Lung (tissue), 11 donors: ENCODE measurements at regions not wholly inside any gene's neighbourhood (a gene's known extent, or its start where the extent isn't known, plus 50 kb on each side); places are given as distances from the start of the nearest gene placed in this dataset.

Experiments
- ATAC-seq: fragments of 200-7000 bp; cut with Tn5 transposase; one replicate; pipeline ENCODE4 v1.9.1; 2020; ENCODE audit warnings: moderate number of reproducible peaks; ENCODE audit not compliant: insufficient read depth, low FRiP score
- DNase-seq, 3 donors: peaks; one replicate each; pipeline ENCODE4 v3.0.0-alpha.2; 2013 to 2017
- H3K27ac ChIP-seq, 2 donors: one replicate each; pipeline ENCODE4 v1.5.1; 2013; ENCODE audit warnings: mild to moderate bottlenecking in 2 of 2, moderate library complexity in 2 of 2, control low read depth in 1 of 2, inconsistent platforms in 1 of 2, low read depth in 1 of 2, low read length in 1 of 2
- H3K27me3 ChIP-seq, 3 donors: one replicate each; pipeline ENCODE4 v1.5.1; 2013; ENCODE audit warnings: low read length in 2 of 3; ENCODE audit not compliant: control insufficient read depth in 3 of 3, insufficient read depth in 3 of 3
- H3K36me3 ChIP-seq, 4 donors: one replicate each; pipeline ENCODE4 v1.5.1; 2013; ENCODE audit warnings: low read length in 4 of 4, mild to moderate bottlenecking in 1 of 4, moderate library complexity in 1 of 4; ENCODE audit not compliant: control insufficient read depth in 4 of 4, insufficient read depth in 4 of 4
- H3K4me1 ChIP-seq, 5 donors: one replicate each; pipeline ENCODE4 v1.5.1; 2013; ENCODE audit warnings: low read length in 5 of 5, mild to moderate bottlenecking in 2 of 5, moderate library complexity in 1 of 5; ENCODE audit not compliant: control insufficient read depth in 5 of 5, insufficient read depth in 5 of 5
- H3K4me3 ChIP-seq: one replicate; pipeline ENCODE4 v1.5.1; 2013; ENCODE audit warnings: mild to moderate bottlenecking, control low read depth, moderate library complexity
- H3K9ac ChIP-seq, 2 donors: one replicate each; pipeline ENCODE4 v1.5.1; 2013; ENCODE audit warnings: low read length in 2 of 2, control low read depth in 1 of 2; ENCODE audit not compliant: insufficient read depth in 1 of 2
- H3K9me3 ChIP-seq, 4 donors: one replicate each; pipeline ENCODE4 v1.5.1; 2013; ENCODE audit warnings: low read length in 3 of 4, mild to moderate bottlenecking in 1 of 4, moderate library complexity in 1 of 4; ENCODE audit not compliant: control insufficient read depth in 4 of 4, insufficient read depth in 3 of 4
- WGBS, 2 donors: extraction: QIAGEN DNeasy Blood & Tissue Kit; methylation state at CpG; one replicate each; pipeline ENCODE4 v1.1.7; 2013; 5-methylcytosine and 5-hydroxymethylcytosine counted together
- TF ChIP-seq, protein P1 (sequence below): IDR thresholded peaks from 2 replicates; pipeline ENCODE4 v1.5.1; 2012; ENCODE audit warnings: mild to moderate bottlenecking; ENCODE audit errors: control extremely low read depth, extremely low read depth
- donor health status: control.
- donor health status: control.
- donor health status: Bipolar disorder and iron deficiency.
- donor health status: healthy.
- donor health status: DM: yes; HTN: yes; CAD: no.

DNA sequence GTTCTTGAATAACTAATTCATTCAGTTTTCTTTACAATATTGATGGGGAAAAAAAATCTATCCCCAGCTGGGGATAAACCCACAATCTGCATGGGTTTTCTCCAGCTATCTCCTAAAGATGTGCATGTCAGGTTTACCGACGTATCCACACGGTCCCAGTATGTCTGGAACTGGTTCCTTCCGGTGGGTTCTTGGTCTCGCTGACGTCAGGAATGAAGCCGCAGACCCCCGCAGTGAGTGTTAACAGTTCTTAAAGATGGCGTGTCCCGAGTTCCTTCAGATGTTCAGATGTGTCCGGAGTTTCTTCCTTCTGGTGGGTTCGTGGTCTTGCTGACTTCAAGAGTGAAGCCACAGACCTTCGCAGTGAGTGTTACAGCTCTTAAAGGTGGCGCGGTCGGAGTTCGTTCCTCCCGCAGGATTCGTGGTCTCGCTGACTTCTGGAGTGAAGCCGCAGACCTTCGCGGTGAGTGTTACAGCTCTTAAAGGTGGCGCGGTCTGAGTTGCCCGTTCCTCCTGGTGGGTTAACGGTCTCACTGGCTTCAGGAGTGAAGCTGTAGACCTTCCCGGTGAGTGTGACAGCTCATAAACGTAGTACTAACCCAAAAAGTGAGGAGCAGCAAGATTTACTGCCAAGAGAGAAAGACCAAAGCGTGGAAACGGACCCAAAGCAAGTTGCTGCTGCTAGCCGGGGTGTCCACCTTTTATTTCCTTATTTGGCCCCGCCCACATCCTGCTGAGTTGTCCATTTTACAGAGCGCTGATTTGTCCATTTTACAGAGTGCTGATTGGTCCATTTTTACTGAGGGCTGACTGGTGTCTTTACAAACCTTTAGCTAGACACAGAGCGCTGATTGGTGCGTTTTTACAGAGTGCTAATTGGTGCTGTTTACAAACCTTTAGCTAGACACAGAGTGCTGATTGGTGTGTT, 195.1 kb upstream of the NR2F2 start:
- Histone ChIP-seq H3K36me3 (no peaks in the 10 kb centered on the region), H3K9me3 (no peaks in the 10 kb centered on the region), H3K27me3 (no peaks in the 10 kb centered on the region), H3K4me1 (no peaks in the 10 kb centered on the region), H3K27ac (no peak overlapping the region), H3K4me3 (no peak overlapping the region), H3K9ac (no peak overlapping the region)
- ATAC-seq (no peak), DNase-seq (no peak)
- WGBS, 2 donors = 93 to 94% methylated on average over 34 to 35 of the region's 36 CpGs
- TF ChIP-seq, protein P1, sequence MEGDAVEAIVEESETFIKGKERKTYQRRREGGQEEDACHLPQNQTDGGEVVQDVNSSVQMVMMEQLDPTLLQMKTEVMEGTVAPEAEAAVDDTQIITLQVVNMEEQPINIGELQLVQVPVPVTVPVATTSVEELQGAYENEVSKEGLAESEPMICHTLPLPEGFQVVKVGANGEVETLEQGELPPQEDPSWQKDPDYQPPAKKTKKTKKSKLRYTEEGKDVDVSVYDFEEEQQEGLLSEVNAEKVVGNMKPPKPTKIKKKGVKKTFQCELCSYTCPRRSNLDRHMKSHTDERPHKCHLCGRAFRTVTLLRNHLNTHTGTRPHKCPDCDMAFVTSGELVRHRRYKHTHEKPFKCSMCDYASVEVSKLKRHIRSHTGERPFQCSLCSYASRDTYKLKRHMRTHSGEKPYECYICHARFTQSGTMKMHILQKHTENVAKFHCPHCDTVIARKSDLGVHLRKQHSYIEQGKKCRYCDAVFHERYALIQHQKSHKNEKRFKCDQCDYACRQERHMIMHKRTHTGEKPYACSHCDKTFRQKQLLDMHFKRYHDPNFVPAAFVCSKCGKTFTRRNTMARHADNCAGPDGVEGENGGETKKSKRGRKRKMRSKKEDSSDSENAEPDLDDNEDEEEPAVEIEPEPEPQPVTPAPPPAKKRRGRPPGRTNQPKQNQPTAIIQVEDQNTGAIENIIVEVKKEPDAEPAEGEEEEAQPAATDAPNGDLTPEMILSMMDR = no peak

DNA sequence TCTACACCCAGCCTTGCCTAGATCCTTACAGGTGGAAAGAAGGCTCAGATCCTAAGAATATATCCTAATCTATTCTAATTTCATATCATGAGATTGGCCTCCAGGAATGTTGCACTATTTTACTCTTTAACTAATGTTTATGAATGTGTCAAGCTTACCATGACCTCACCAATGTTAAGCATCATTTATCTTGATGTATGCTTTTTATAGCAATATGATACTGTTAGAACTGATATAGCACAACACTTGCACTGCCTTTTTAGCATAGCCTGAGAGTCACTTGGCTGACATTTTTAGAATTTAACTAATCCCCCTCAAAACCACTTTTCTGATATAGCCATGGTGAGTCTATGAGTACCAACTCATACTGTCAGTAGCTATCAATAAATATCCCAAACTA, 191.5 kb upstream of the NR2F2 start:
- Histone ChIP-seq H3K27ac (no peak overlapping the region), H3K9ac (no peak overlapping the region), H3K27me3 (no peaks in the 10 kb centered on the region), H3K36me3 (no peaks in the 10 kb centered on the region), H3K4me1 (no peaks in the 10 kb centered on the region), H3K4me3 (no peak overlapping the region), H3K9me3 (no peaks in the 10 kb centered on the region)
- TF ChIP-seq, protein P1 = no peak
- no peak for ATAC-seq
- no peak for DNase-seq

DNA sequence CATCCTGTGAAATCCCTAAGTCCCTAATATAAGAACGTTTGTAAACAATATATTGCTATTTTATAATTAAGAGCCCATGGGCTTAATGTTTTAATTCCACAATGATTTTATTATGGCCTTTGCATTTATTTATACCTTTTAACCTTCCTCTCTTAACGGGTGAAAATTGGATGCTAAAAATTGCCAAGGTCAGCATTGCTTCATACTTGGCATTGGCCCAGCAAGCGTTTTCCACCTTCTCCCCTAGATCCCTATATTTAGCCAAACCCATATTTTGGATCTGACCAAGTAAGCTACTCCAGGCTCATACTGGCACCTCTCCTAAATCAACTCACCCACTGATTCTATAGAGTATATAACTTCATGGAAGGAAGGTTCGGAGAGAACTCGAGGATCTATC, 188.0 kb upstream of the NR2F2 start:
- TF ChIP-seq, protein P1 = no peak
- Histone ChIP-seq H3K27ac (no peak overlapping the region), H3K27me3 (no peaks in the 10 kb centered on the region), H3K36me3 (no peaks in the 10 kb centered on the region), H3K9ac (no peak overlapping the region), H3K4me1 (no peaks in the 10 kb centered on the region), H3K4me3 (no peak overlapping the region), H3K9me3 (no peaks in the 10 kb centered on the region)
- WGBS, 2 donors = 67 to 70% methylated on average over 5 of the region's 5 CpGs
- ATAC-seq = no peak
- DNase-seq = no peak

DNA sequence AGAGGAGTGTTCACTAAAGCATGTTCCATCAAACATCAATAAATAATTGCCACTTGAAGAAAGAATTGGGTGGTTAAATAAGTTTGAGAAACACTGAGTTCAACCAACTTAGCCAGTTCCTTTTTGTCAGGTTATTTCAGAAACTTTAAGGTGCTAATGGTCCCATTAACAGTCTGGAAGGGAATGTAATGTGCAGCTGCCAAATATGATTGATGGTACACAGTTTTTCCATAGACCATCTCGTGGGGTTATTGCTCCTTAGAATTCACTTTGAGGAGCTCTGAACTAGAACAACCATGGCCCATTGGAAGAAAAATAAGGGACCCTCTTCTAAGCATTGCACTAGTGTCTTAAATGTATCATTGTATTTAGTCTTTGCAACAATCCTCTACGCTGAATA, 185.8 kb upstream of the NR2F2 start:
- Histone ChIP-seq H3K27me3 (no peaks in the 10 kb centered on the region), H3K9ac (no peak overlapping the region), H3K9me3 (no peaks in the 10 kb centered on the region), H3K4me3 (no peak overlapping the region), H3K27ac (no peak overlapping the region), H3K4me1 (no peaks in the 10 kb centered on the region), H3K36me3 (no peaks in the 10 kb centered on the region)
- ATAC-seq = no peak
- WGBS, 2 donors = 68 to 80% methylated on average over 2 of the region's 2 CpGs
- no peak for DNase-seq
- TF ChIP-seq, protein P1 = no peak
